Fibroblast of skin of right quadriceps (primary cell): ENCODE measurements at regions not wholly inside any gene's neighbourhood (a gene's known extent, or its start where the extent isn't known, plus 50 kb on each side); places are given as distances from the start of the nearest gene placed in this dataset.

Experiments
- DNase-seq: peaks from one replicate; pipeline ENCODE4 v3.0.0-alpha.2; 2013

- no peak for DNase-seq
Observed at GRCh38 chr11:30089921-30090320, 73.1 kb upstream of the KCNA4 start.

- DNase-seq = no peak
Observed at GRCh38 chr11:30091246-30091645, 74.4 kb upstream of the KCNA4 start.

- DNase-seq = no peak
Observed at GRCh38 chr11:30091737-30092136, 74.9 kb upstream of the KCNA4 start.

GRCh38 chr11:30092518-30092917 is 75.7 kb upstream of the KCNA4 start:
- DNase-seq = no peak

GRCh38 chr11:30100495-30100894 is 83.7 kb upstream of the KCNA4 start:
- no peak for DNase-seq

GRCh38 chr11:30106222-30107181 is 89.7 kb upstream of the KCNA4 start:
- DNase-seq = peak; percentile 1

- peak; percentile 84 for DNase-seq
Observed at GRCh38 chr11:30107899-30108298, 91.1 kb upstream of the KCNA4 start.

GRCh38 chr11:30109774-30110173 is 92.9 kb upstream of the KCNA4 start:
- no peak for DNase-seq

GRCh38 chr11:30110691-30111090 is 93.9 kb upstream of the KCNA4 start:
- DNase-seq = no peak

GRCh38 chr11:30111786-30112185 is 95.0 kb upstream of the KCNA4 start:
- DNase-seq = no peak

GRCh38 chr11:30113326-30113898 is 96.6 kb upstream of the KCNA4 start:
- no peak for DNase-seq

- no peak for DNase-seq
Observed at GRCh38 chr11:30116512-30116911, 99.7 kb upstream of the KCNA4 start.

- no peak for DNase-seq
Observed at GRCh38 chr11:30120045-30120589, 103.3 kb upstream of the KCNA4 start.

GRCh38 chr11:30125456-30125855 is 105.4 kb upstream of the FSHB start:
- DNase-seq = peak; percentile 80

- peak; percentile 96 for DNase-seq
Observed at GRCh38 chr11:30128269-30128932, 102.4 kb upstream of the FSHB start.

GRCh38 chr11:30131535-30131934 is 99.3 kb upstream of the FSHB start:
- DNase-seq = peak; percentile 31

- no peak for DNase-seq
Observed at GRCh38 chr11:30133281-30133680, 97.5 kb upstream of the FSHB start.

GRCh38 chr11:30143098-30143705 is 87.6 kb upstream of the FSHB start:
- peak; percentile 44 for DNase-seq

GRCh38 chr11:30147293-30147692 is 83.5 kb upstream of the FSHB start:
- DNase-seq = no peak

GRCh38 chr11:30149998-30150397 is 80.8 kb upstream of the FSHB start:
- no peak for DNase-seq

GRCh38 chr11:30150425-30150824 is 80.4 kb upstream of the FSHB start:
- no peak for DNase-seq

GRCh38 chr11:30153008-30153407 is 77.8 kb upstream of the FSHB start:
- no peak for DNase-seq

GRCh38 chr11:30155428-30155827 is 75.4 kb upstream of the FSHB start:
- peak; percentile 32 for DNase-seq
